GM12878 (cell line): ENCODE measurements at regions not wholly inside any gene's neighbourhood (a gene's known extent, or its start where the extent isn't known, plus 50 kb on each side); places are given as distances from the start of the nearest gene placed in this dataset.

ENCODE experiments used
- ATAC-seq: fragments of 200-7000 bp; cut with Tn5 transposase; 3 replicates; pipeline ENCODE4 v1.9.1; 2020; ENCODE audit warnings: mild to moderate bottlenecking, moderate library complexity
- BruUV-seq: library from RNA; stranded (reverse); fragments of 400-500 nt; replicated peaks from 2 replicates; lab custom pipeline; 2021; lab: Mats Ljungman, UMichigan
- CTCF ChIA-PET: fragments of 300-600 bp; sonication (Branson Sonifier 250); formaldehyde crosslinking; extraction: SDS; loops from one replicate; lab custom pipeline; 2021; ENCODE audit warnings: inconsistent platforms; lab: Yijun Ruan, JAX
- POLR2A ChIA-PET: fragments of 350-600 bp; formaldehyde crosslinking; extraction: SDS; loops from one replicate; lab custom pipeline; 2021; ENCODE audit warnings: inconsistent platforms; lab: Charles Lee
- RAD21 ChIA-PET: fragments of 300-600 bp; sonication (Branson Sonifier 250); formaldehyde crosslinking; loops from one replicate; lab custom pipeline; 2023; ENCODE audit warnings: antibody characterized with exemption; ENCODE audit not compliant: unreplicated experiment; lab: Charles Lee
- SMC1A ChIA-PET: fragments of 300-600 bp; sonication (Branson Sonifier 250); formaldehyde crosslinking; loops from one replicate; lab custom pipeline; 2023; ENCODE audit not compliant: unreplicated experiment, uncharacterized antibody; lab: Charles Lee
- DNase-seq: peaks from one replicate; pipeline ENCODE4 v3.0.0-alpha.2; 2011; ENCODE audit warnings: low read depth, low spot score
- FAIRE-seq: peaks from 3 replicates; lab custom pipeline; 2011; peaks lifted over from hg19 to GRCh38; lab: Jason Lieb, UNC
- H2AFZ ChIP-seq: 2 replicates; pipeline ENCODE4 v1.6.0; 2011; ENCODE audit warnings: low read depth, low read length, control low read depth; ENCODE audit not compliant: control insufficient read depth
- H3K27ac ChIP-seq: 2 replicates; pipeline ENCODE4 v1.5.1; 2011; ENCODE audit warnings: control low read depth; ENCODE audit not compliant: control insufficient read depth, insufficient read depth
- H3K27me3 ChIP-seq, 2 experiments: replicated peaks in 1 of 2; 2 replicates each; pipeline versions ENCODE4 v1.6.0 to v1.6.1; 2011; ENCODE audit warnings: low read length in 1 of 2; ENCODE audit not compliant: control insufficient read depth in 2 of 2, insufficient read depth in 2 of 2
- H3K36me3 ChIP-seq, 2 experiments: 2 replicates each; pipeline ENCODE4 v1.5.1; 2011; ENCODE audit warnings: low read length in 1 of 2; ENCODE audit not compliant: control insufficient read depth in 2 of 2, insufficient read depth in 2 of 2
- H3K4me1 ChIP-seq: 2 replicates; pipeline ENCODE4 v1.6.1; 2011; ENCODE audit warnings: mild to moderate bottlenecking, low read length, moderate library complexity, mixed read lengths; ENCODE audit not compliant: control insufficient read depth, insufficient read depth
- H3K4me2 ChIP-seq: 2 replicates; pipeline ENCODE4 v1.6.0; 2011; ENCODE audit warnings: control low read depth; ENCODE audit not compliant: control insufficient read depth, insufficient read depth
- H3K4me3 ChIP-seq: fragments of 200-600 bp; sonication (generic); 2 replicates; pipeline ENCODE4 v1.5.1; 2016
- H3K79me2 ChIP-seq: 2 replicates; pipeline ENCODE4 v1.6.0; 2011; ENCODE audit warnings: low read length; ENCODE audit not compliant: control insufficient read depth, insufficient read depth
- H3K9ac ChIP-seq: 2 replicates; pipeline ENCODE4 v1.8.0; 2011; ENCODE audit warnings: low read length, control low read depth, mixed read lengths; ENCODE audit not compliant: control insufficient read depth, insufficient read depth
- H3K9me3 ChIP-seq: replicated peaks from 3 replicates; pipeline ENCODE4 v1.5.1; 2011; ENCODE audit warnings: mild to moderate bottlenecking, low read length; ENCODE audit not compliant: control insufficient read depth, insufficient read depth
- H4K20me1 ChIP-seq: 2 replicates; pipeline ENCODE4 v1.6.0; 2011; ENCODE audit not compliant: control insufficient read depth, insufficient read depth
- BACH1 ChIP-seq: fragments of 450-650 bp; IDR thresholded peaks from 2 replicates; pipeline ENCODE4 v1.6.1; 2017; ENCODE audit warnings: mild to moderate bottlenecking, borderline replicate concordance
- EED ChIP-seq: sonication (generic); IDR thresholded peaks from 2 replicates; pipeline ENCODE4 v1.6.1; 2016; ENCODE audit warnings: antibody characterized with exemption, low read depth
- EGR1 ChIP-seq, 2 experiments: IDR thresholded peaks; 1 replicate in 1 of 2; 2 replicates in 1 of 2; pipeline ENCODE4 v1.6.1; 2011 to 2012; ENCODE audit warnings: low read depth in 2 of 2, low read length in 2 of 2, borderline replicate concordance in 1 of 2, mild to moderate bottlenecking in 1 of 2, moderate library complexity in 1 of 2
- GABPA ChIP-seq: IDR thresholded peaks from 2 replicates; pipeline ENCODE4 v1.6.1; 2014; ENCODE audit warnings: antibody characterized with exemption, low read depth, mild to moderate bottlenecking, inconsistent platforms
- IRF5 ChIP-seq: fragments of 450-650 bp; IDR thresholded peaks from 2 replicates; pipeline ENCODE4 v1.6.1; 2017; ENCODE audit warnings: borderline replicate concordance
- PML ChIP-seq: IDR thresholded peaks from 2 replicates; pipeline ENCODE4 v1.6.1; 2012; ENCODE audit warnings: low read length, inconsistent platforms
- PRDM15 ChIP-seq: fragments of 450-650 bp; formaldehyde crosslinking; IDR thresholded peaks from 2 replicates; pipeline ENCODE4 v1.4.0; 2020; ENCODE audit warnings: mild to moderate bottlenecking, moderate library complexity
- REST ChIP-seq: IDR thresholded peaks from 2 replicates; pipeline ENCODE4 v1.6.1; 2012; ENCODE audit warnings: mild to moderate bottlenecking, low read depth, low read length
- ZBED1 ChIP-seq: IDR thresholded peaks from 2 replicates; pipeline ENCODE4 v1.6.1; 2016; ENCODE audit warnings: borderline replicate concordance
- ZNF207 ChIP-seq: fragments of 450-650 bp; IDR thresholded peaks from 2 replicates; pipeline ENCODE4 v1.6.1; 2014; ENCODE audit warnings: antibody characterized with exemption, mild to moderate bottlenecking, borderline replicate concordance
- WGBS: methylation state at CpG from one replicate; pipeline ENCODE4 v1.1.6; 2016; ENCODE audit warnings: low lambda C conversion rate; ENCODE audit not compliant: insufficient replicate concordance, insufficient coverage; ENCODE audit errors: missing lambda C conversion rate; 5-methylcytosine and 5-hydroxymethylcytosine counted together
- in situ Hi-C: fragments of 300-500 bp; cut with MboI; formaldehyde crosslinking; loops from 9 replicates; pipeline ENCODE4 v1.14.3; 2018; ENCODE audit warnings: mixed read lengths
- intact Hi-C: fragments of 100-400 bp; cut with micrococcal nuclease; formaldehyde crosslinking; loops from one replicate; pipeline ENCODE4 v1.14.2; 2022; ENCODE audit not compliant: unreplicated experiment

GRCh38 chr18:32550963-32551362 lies 80.3 kb upstream of the GAREM1 start:
- in situ Hi-C loops = loop anchor here (5.0 to 10.0 kb wide), 2 partner anchors 276 to 394 kb away; no protein-coding TSS in a partner anchor

More at GRCh38 chr18:32550963-32551362, 80.3 kb upstream of the GAREM1 start:
- FAIRE-seq (no peak), ATAC-seq (no peak)
- Histone ChIP-seq H4K20me1 (no peaks in the 10 kb centered on the region), H3K9me3 (no peaks in the 10 kb centered on the region), H3K27me3 (no peaks in the 10 kb centered on the region; a peak in 2 of 4 replicates)
- 24% methylated on average over 4 of the region's 4 CpGs for WGBS
- ChIA-PET RAD21 (interaction anchor here (2.9 kb wide), 1 partner anchor 393 kb away, joined by 19 read pairs; no protein-coding TSS in a partner anchor), CTCF (interaction anchor here (0.6 to 7.0 kb wide), 4 partner anchors 171 to 393 kb away, joined by 3 to 38 read pairs (median 21); no protein-coding TSS in a partner anchor), POLR2A (no interaction called here), SMC1A (interaction anchor here (0.6 to 2.0 kb wide), 3 partner anchors 279 to 574 kb away, joined by 3 to 13 read pairs (median 7); no protein-coding TSS in a partner anchor)
- intact Hi-C loops = loop anchor here (5.0 to 10.0 kb wide), 2 partner anchors 64 to 264 kb away; no protein-coding TSS in a partner anchor
- TF ChIP-seq ZNF207 = no peak
- no peak for TF ChIP-seq ZBED1
- TF ChIP-seq GABPA = no peak
- TF ChIP-seq REST = no peak
- TF ChIP-seq IRF5 = no peak
- no peak for TF ChIP-seq EED
- TF ChIP-seq PRDM15 (CRISPR knock-in tag) = no peak
- no peak for TF ChIP-seq EGR1 (IDR thresholded peaks at IDR 0.05; ENCODE audit: borderline replicate concordance in 1 of 2, low read depth in 2 of 2, low read length in 2 of 2)
- no peak for TF ChIP-seq BACH1
- no peak for TF ChIP-seq PML
- TF ChIP-seq, all 136 proteins: peak for 0
- no peaks in the 10 kb centered on the region for H3K79me2 ChIP-seq
- no peak overlapping the region for H3K4me2 ChIP-seq
- H3K27ac ChIP-seq = no peak overlapping the region
- H3K4me3 ChIP-seq = no peak overlapping the region
- H3K36me3 ChIP-seq = no peaks in the 10 kb centered on the region
- no peaks in the 10 kb centered on the region for H3K4me1 ChIP-seq
- DNase-seq = no peak
- no peak overlapping the region for H3K9ac ChIP-seq
- no peak overlapping the region for H2AFZ ChIP-seq
- BruUV-seq = no TSS peak
